PC-3 (cell line): ENCODE measurements at regions not wholly inside any gene's neighbourhood (a gene's known extent, or its start where the extent isn't known, plus 50 kb on each side); places are given as distances from the start of the nearest gene placed in this dataset.

Source experiments
- CTCF ChIP-seq: fragments of 300-600 bp; sonication (generic); conservative IDR thresholded peaks from 2 replicates; pipeline ENCODE4 v1.5.1; 2017; ENCODE audit warnings: antibody characterized with exemption, low read depth, mild to moderate bottlenecking, low read length
- EZH2 ChIP-seq: fragments of 300-600 bp; sonication (generic); IDR thresholded peaks from one replicate; pipeline ENCODE4 v1.6.1; 2017; ENCODE audit warnings: antibody characterized with exemption, mild to moderate bottlenecking, low read length; ENCODE audit not compliant: unreplicated experiment
- EZH2phosphoT487 ChIP-seq: fragments of 300-600 bp; sonication (generic); IDR thresholded peaks from 2 replicates; pipeline ENCODE4 v1.6.1; 2018; ENCODE audit warnings: mild to moderate bottlenecking, antibody characterized with exemption, low read length, borderline replicate concordance

- TF ChIP-seq EZH2phosphoT487 (no peak), CTCF (no peak), EZH2 (no peak)
Measured at GRCh38 chr2:187098154-187098553, 249.2 kb upstream of the ZSWIM2 start.
